HUES6 (cell line): ENCODE measurements at regions not wholly inside any gene's neighbourhood (a gene's known extent, or its start where the extent isn't known, plus 50 kb on each side); places are given as distances from the start of the nearest gene placed in this dataset.

ENCODE experiments used
- H3K27ac ChIP-seq: 2 replicates; pipeline ENCODE4 v1.7.0; 2013; ENCODE audit warnings: low read depth, mild to moderate bottlenecking, low read length, inconsistent platforms
- H3K27me3 ChIP-seq: 2 replicates; pipeline ENCODE4 v1.6.1; 2013; ENCODE audit warnings: low read length; ENCODE audit not compliant: control insufficient read depth, insufficient read depth
- H3K36me3 ChIP-seq: 2 replicates; pipeline ENCODE4 v1.6.1; 2013; ENCODE audit warnings: low read length; ENCODE audit not compliant: control insufficient read depth, insufficient read depth
- H3K4me1 ChIP-seq: 2 replicates; pipeline ENCODE4 v1.6.1; 2013; ENCODE audit warnings: low read length; ENCODE audit not compliant: control insufficient read depth, insufficient read depth
- H3K4me3 ChIP-seq: 2 replicates; pipeline ENCODE4 v1.5.1; 2013; ENCODE audit warnings: low read depth, low read length
- H3K9ac ChIP-seq: one replicate; pipeline ENCODE4 v1.6.1; 2013; ENCODE audit warnings: mild to moderate bottlenecking, low read length
- H3K9me3 ChIP-seq: 2 replicates; pipeline ENCODE4 v1.6.1; 2013; ENCODE audit warnings: low read depth, low read length; ENCODE audit not compliant: control insufficient read depth, insufficient read depth

- no peaks in the 10 kb centered on the region for H3K9me3 ChIP-seq
- H3K27ac ChIP-seq: no peak overlapping the region
- no peaks in the 10 kb centered on the region for H3K4me1 ChIP-seq
Observed at GRCh38 chr18:67354091-67354490, 162.4 kb downstream of the DSEL start.

GRCh38 chr18:67347438-67347837 lies 169.1 kb downstream of the DSEL start:
- Histone ChIP-seq H3K9me3 (no peaks in the 10 kb centered on the region), H3K36me3 (no peaks in the 10 kb centered on the region), H3K27me3 (no peaks in the 10 kb centered on the region), H3K27ac (no peak overlapping the region), H3K4me1 (no peaks in the 10 kb centered on the region), H3K9ac (no peak overlapping the region), H3K4me3 (no peak overlapping the region)

More at GRCh38 chr18:67354091-67354490, 162.4 kb downstream of the DSEL start:
- H3K27me3 ChIP-seq: no peaks in the 10 kb centered on the region
- no peak overlapping the region for H3K4me3 ChIP-seq
- H3K9ac ChIP-seq: no peak overlapping the region
- H3K36me3 ChIP-seq: no peaks in the 10 kb centered on the region

GRCh38 chr18:67342159-67342558 lies 174.4 kb downstream of the DSEL start:
- Histone ChIP-seq H3K36me3 (no peaks in the 10 kb centered on the region), H3K27ac (no peak overlapping the region), H3K9me3 (peaks cover 4% of the 10 kb centered on the region), H3K27me3 (no peaks in the 10 kb centered on the region), H3K4me3 (no peak overlapping the region), H3K9ac (no peak overlapping the region), H3K4me1 (no peaks in the 10 kb centered on the region)

DNA sequence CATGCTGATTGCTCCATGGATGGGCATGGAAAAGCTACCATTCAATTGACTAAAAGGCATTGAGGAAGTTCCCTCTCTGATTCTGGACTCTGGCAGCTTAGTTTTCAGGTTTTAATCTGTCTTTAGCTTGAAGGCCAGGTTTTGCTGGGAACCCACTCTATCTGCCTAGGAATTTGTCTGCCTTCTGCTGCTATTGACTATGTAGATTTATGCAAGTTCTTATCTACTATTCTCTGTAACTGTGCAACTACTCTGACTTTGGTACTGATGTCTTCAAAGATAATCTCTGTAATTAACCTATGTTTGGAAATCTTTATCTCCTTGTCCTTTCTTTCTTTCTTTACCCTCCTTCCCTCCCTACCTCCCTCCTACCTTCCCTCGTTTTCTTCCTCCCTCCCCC lies 178.8 kb downstream of the DSEL start:
- H3K9me3 ChIP-seq: peaks cover 6% of the 10 kb centered on the region
- H3K36me3 ChIP-seq: no peaks in the 10 kb centered on the region
- H3K4me3 ChIP-seq: no peak overlapping the region

DNA sequence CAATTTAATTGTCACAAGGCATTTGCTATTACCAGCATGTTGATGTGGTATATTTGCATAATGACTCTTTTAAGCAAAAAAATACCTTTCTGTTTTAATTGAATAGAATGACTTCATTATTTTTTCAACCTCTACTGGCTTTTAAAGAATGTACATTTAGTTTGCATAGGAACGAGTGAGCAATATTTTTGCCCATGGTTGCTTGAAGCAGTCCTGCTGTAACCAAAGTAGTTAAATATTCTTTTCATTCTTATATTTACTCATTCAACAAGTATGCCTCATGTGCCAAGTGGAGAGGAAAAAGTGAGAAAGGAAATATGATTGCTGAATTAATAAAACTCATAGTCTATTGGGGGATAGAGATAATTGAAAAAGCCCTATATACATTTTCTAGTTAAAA lies 184.7 kb downstream of the DSEL start:
- Histone ChIP-seq H3K9me3 (no peaks in the 10 kb centered on the region), H3K9ac (no peak overlapping the region), H3K4me3 (no peak overlapping the region), H3K27ac (no peak overlapping the region), H3K36me3 (no peaks in the 10 kb centered on the region), H3K27me3 (no peaks in the 10 kb centered on the region), H3K4me1 (no peaks in the 10 kb centered on the region)

More for the DNA sequence above, 178.8 kb downstream of the DSEL start:
- Histone ChIP-seq H3K27ac (no peak overlapping the region), H3K9ac (no peak overlapping the region), H3K4me1 (no peaks in the 10 kb centered on the region), H3K27me3 (no peaks in the 10 kb centered on the region)

GRCh38 chr18:67319109-67319508 lies 197.4 kb downstream of the DSEL start:
- Histone ChIP-seq H3K36me3 (no peaks in the 10 kb centered on the region), H3K4me1 (no peaks in the 10 kb centered on the region; the same call in 1 of the 2 replicates), H3K9me3 (no peaks in the 10 kb centered on the region), H3K27me3 (no peaks in the 10 kb centered on the region), H3K4me3 (no peak overlapping the region), H3K27ac (no peak overlapping the region), H3K9ac (no peak overlapping the region)

DNA sequence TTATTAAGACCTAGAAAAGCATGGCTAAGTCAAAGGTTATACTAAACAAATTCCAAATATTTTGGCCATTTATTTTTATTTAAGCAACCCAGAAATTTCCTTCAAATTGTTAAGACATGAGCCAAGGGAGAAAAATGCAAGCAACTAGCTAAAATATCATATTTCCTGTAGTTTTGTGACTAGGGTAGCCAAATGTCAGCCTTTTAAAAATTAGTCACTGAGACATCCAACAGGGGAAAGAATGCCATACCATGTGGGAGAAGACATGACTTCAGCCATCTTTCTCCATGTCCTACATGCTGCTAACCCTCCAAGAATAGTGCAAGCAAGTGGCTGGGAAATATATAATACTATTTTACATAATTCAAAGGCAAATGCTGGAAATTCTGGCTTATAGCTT lies 197.9 kb downstream of the DSEL start:
- no peaks in the 10 kb centered on the region for H3K36me3 ChIP-seq
- H3K27ac ChIP-seq: no peak overlapping the region
- H3K27me3 ChIP-seq: no peaks in the 10 kb centered on the region
- no peaks in the 10 kb centered on the region; the same call in 1 of the 2 replicates for H3K4me1 ChIP-seq
- H3K4me3 ChIP-seq: no peak overlapping the region
- H3K9ac ChIP-seq: no peak overlapping the region
- no peaks in the 10 kb centered on the region for H3K9me3 ChIP-seq

DNA sequence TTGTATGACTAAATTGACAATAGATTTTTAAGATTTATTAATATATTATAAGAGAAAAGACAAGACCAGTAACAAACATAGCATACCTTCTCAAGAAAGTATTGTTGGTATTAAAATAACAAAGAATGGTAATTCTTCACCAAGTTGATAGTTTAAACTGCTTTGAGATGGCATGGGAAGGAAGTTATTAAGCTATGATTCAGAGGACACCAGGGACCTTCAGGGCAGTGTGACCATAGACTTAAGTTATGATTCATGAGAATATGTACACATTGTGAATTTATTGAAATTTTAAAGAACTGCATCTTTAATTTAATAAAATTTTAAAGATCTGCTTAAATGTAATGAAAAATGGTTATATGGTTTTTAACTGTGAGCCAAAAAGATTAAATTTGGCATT lies 205.7 kb downstream of the DSEL start:
- no peaks in the 10 kb centered on the region for H3K36me3 ChIP-seq
- no peak overlapping the region for H3K9ac ChIP-seq
- H3K27me3 ChIP-seq: no peaks in the 10 kb centered on the region
- H3K4me1 ChIP-seq: no peaks in the 10 kb centered on the region; the same call in 1 of the 2 replicates
- no peaks in the 10 kb centered on the region for H3K9me3 ChIP-seq
- H3K27ac ChIP-seq: no peak overlapping the region
- H3K4me3 ChIP-seq: no peak overlapping the region

DNA sequence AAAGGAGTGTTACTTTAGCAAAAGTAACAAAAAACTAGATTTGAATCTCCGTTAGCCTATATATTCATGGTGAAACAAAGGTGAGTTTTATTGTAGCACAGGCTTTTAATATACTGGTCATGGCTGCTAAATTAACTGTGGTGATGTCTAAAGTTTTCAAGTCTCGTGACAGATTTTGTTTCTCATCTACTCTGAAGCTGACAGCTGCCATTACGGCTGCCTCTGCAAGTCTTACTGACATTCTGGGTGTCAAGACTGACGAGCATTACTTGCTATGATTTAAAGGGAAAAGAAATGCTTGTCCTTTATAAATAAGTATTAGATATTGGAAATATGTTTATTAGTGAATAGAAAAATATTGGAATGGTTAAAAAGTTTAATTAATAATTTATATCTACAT lies 207.7 kb downstream of the DSEL start:
- H3K9me3 ChIP-seq: no peaks in the 10 kb centered on the region
- no peaks in the 10 kb centered on the region for H3K36me3 ChIP-seq
- no peaks in the 10 kb centered on the region for H3K27me3 ChIP-seq
- no peak overlapping the region for H3K4me3 ChIP-seq
- no peak overlapping the region for H3K9ac ChIP-seq
- no peak overlapping the region for H3K27ac ChIP-seq
- no peaks in the 10 kb centered on the region for H3K4me1 ChIP-seq

DNA sequence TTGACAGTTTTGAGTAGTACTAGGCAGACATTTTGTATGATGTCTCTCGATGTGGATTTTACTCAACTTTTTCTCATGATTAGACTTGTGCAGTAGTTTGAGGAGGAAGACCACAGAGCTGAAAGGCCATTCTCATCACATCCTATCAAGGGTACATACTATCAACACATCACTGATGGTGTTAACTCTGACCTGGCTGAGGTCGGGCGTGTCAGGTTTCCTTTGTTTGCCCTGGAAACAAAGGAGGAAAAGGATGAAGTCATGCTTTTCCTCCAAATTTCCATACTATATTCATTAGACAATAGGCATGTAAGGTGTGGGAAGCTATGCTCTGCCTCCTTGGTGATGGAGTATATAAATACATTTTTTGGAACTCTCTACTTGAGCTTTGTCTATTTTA lies 211.1 kb downstream of the DSEL start:
- Histone ChIP-seq H3K9me3 (peaks cover 13% of the 10 kb centered on the region), H3K9ac (no peak overlapping the region), H3K27me3 (no peaks in the 10 kb centered on the region), H3K4me3 (no peak overlapping the region), H3K36me3 (no peaks in the 10 kb centered on the region), H3K4me1 (no peaks in the 10 kb centered on the region), H3K27ac (no peak overlapping the region)

GRCh38 chr18:67302043-67302442 lies 214.5 kb downstream of the DSEL start:
- no peaks in the 10 kb centered on the region for H3K27me3 ChIP-seq
- peaks cover 24% of the 10 kb centered on the region for H3K9me3 ChIP-seq
- no peaks in the 10 kb centered on the region for H3K36me3 ChIP-seq
- H3K4me1 ChIP-seq: no peaks in the 10 kb centered on the region
- H3K4me3 ChIP-seq: no peak overlapping the region
- H3K27ac ChIP-seq: no peak overlapping the region
- no peak overlapping the region for H3K9ac ChIP-seq

DNA sequence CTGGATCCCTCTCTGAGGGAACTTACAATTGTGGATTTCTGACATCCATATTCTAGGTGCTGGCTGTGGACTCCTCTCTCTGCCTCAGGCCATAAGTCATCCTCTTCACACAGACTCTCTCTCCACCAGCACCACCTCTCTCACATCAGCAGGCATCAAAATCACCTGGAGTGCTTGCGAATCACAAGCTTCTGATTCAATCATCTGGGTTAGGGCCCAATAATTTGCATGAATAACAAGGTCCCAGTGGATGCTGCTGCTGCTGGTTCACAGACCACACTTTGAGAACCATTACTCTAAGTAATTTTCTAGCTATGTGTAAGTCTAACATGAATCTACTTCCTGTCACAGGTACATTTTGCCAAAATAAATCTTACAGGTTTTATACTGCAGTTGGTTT lies 214.9 kb downstream of the DSEL start:
- no peaks in the 10 kb centered on the region for H3K27me3 ChIP-seq
- H3K4me1 ChIP-seq: no peaks in the 10 kb centered on the region
- no peaks in the 10 kb centered on the region for H3K36me3 ChIP-seq
- H3K9me3 ChIP-seq: peaks cover 24% of the 10 kb centered on the region
- no peak overlapping the region for H3K9ac ChIP-seq
- no peak overlapping the region for H3K4me3 ChIP-seq
- H3K27ac ChIP-seq: no peak overlapping the region
